Ishikawa (cell line): ENCODE measurements at regions not wholly inside any gene's neighbourhood (a gene's known extent, or its start where the extent isn't known, plus 50 kb on each side); places are given as distances from the start of the nearest gene placed in this dataset.

Experiments used
- CEBPB ChIP-seq: IDR thresholded peaks from 2 replicates; pipeline ENCODE4 v1.6.1; 2012
- CREB1 ChIP-seq: IDR thresholded peaks from 2 replicates; pipeline ENCODE4 v1.6.1; 2012; ENCODE audit warnings: low read depth
- EGR1 ChIP-seq: IDR thresholded peaks from 2 replicates; pipeline ENCODE4 v1.6.1; 2012
- EP300 ChIP-seq: IDR thresholded peaks from 2 replicates; pipeline ENCODE4 v1.6.1; 2012; ENCODE audit warnings: borderline replicate concordance
- FOXM1 ChIP-seq: IDR thresholded peaks from 2 replicates; pipeline ENCODE4 v1.6.1; 2012; ENCODE audit warnings: low read depth, borderline replicate concordance
- MAX ChIP-seq: IDR thresholded peaks from 2 replicates; pipeline ENCODE4 v1.6.1; 2012
- NFIC ChIP-seq: IDR thresholded peaks from 2 replicates; pipeline ENCODE4 v1.6.1; 2012
- RAD21 ChIP-seq: IDR thresholded peaks from 2 replicates; pipeline ENCODE4 v1.6.1; 2012; ENCODE audit warnings: low read depth
- REST ChIP-seq: IDR thresholded peaks from 2 replicates; pipeline ENCODE4 v1.6.1; 2012; ENCODE audit warnings: low read depth, mild to moderate bottlenecking
- TAF1 ChIP-seq: IDR thresholded peaks from 2 replicates; pipeline ENCODE4 v1.6.1; 2012; ENCODE audit warnings: low read depth, mild to moderate bottlenecking
- TCF12 ChIP-seq: IDR thresholded peaks from 2 replicates; pipeline ENCODE4 v1.6.1; 2012; ENCODE audit warnings: low read depth
- TEAD4 ChIP-seq: IDR thresholded peaks from 2 replicates; pipeline ENCODE4 v1.6.1; 2012
- USF1 ChIP-seq: IDR thresholded peaks from 2 replicates; pipeline ENCODE4 v1.6.1; 2012
- YY1 ChIP-seq: IDR thresholded peaks from 2 replicates; pipeline ENCODE4 v1.6.1; 2012; ENCODE audit warnings: low read depth
- ZBTB7A ChIP-seq: IDR thresholded peaks from 2 replicates; pipeline ENCODE4 v1.6.1; 2012; ENCODE audit warnings: low read depth

- no peak for TF ChIP-seq EGR1
- no peak for TF ChIP-seq TAF1
- TF ChIP-seq YY1, result no peak
- TF ChIP-seq ZBTB7A, result no peak
- no peak for TF ChIP-seq RAD21
- TF ChIP-seq MAX, result no peak
- TF ChIP-seq USF1, result no peak
- no peak for TF ChIP-seq EP300
- no peak for TF ChIP-seq CEBPB
- TF ChIP-seq TCF12, result no peak
Measured at GRCh38 chr10:101284744-101285463, 55.6 kb upstream of the LBX1 start.

- no peak for TF ChIP-seq CREB1
- TF ChIP-seq NFIC, result no peak
- TF ChIP-seq YY1, result no peak
- no peak for TF ChIP-seq EP300
- no peak for TF ChIP-seq TEAD4
- no peak for TF ChIP-seq ZBTB7A
- TF ChIP-seq USF1, result no peak
- no peak for TF ChIP-seq FOXM1
- no peak for TF ChIP-seq RAD21
- TF ChIP-seq TCF12, result no peak
- TF ChIP-seq EGR1, result no peak
- TF ChIP-seq REST, result no peak
Measured at GRCh38 chr10:101285519-101286070, 56.3 kb upstream of the LBX1 start.

- TF ChIP-seq NFIC, result no peak
- TF ChIP-seq CEBPB, result no peak
- no peak for TF ChIP-seq FOXM1
- TF ChIP-seq YY1, result no peak
- no peak for TF ChIP-seq EP300
- TF ChIP-seq USF1, result no peak
- TF ChIP-seq REST, result no peak
- TF ChIP-seq RAD21, result no peak
Measured at GRCh38 chr10:101286248-101287046, 57.2 kb upstream of the LBX1 start.

- no peak for TF ChIP-seq TAF1
- TF ChIP-seq ZBTB7A, result no peak
- TF ChIP-seq NFIC, result no peak
- no peak for TF ChIP-seq MAX
- TF ChIP-seq EP300, result no peak
- no peak for TF ChIP-seq YY1
- no peak for TF ChIP-seq RAD21
- TF ChIP-seq EGR1, result no peak
- TF ChIP-seq CEBPB, result no peak
- no peak for TF ChIP-seq REST
- no peak for TF ChIP-seq FOXM1
- TF ChIP-seq TCF12, result no peak
- TF ChIP-seq CREB1, result no peak
- no peak for TF ChIP-seq TEAD4
- TF ChIP-seq USF1, result no peak
Measured at GRCh38 chr10:101287183-101287996, 58.1 kb upstream of the LBX1 start.
